BLaER1 (cell line): ENCODE measurements at regions not wholly inside any gene's neighbourhood (a gene's known extent, or its start where the extent isn't known, plus 50 kb on each side); places are given as distances from the start of the nearest gene placed in this dataset.
A peak's percentile ranks its signal among the peaks of the same experiment; 100 is the strongest.

Experiments used
- H3K27ac ChIP-seq: shearing (Covaris generic); formaldehyde crosslinking; 2 replicates; pipeline ENCODE4 v1.8.1; 2022
- H3K27me3 ChIP-seq: shearing (Covaris generic); formaldehyde crosslinking; 2 replicates; pipeline ENCODE4 v1.8.1; 2022
- H3K36me3 ChIP-seq: shearing (Covaris generic); formaldehyde crosslinking; 2 replicates; pipeline ENCODE4 v1.8.1; 2022
- H3K4me1 ChIP-seq: shearing (Covaris generic); formaldehyde crosslinking; 2 replicates; pipeline ENCODE4 v1.8.1; 2022
- H3K4me2 ChIP-seq: shearing (Covaris generic); formaldehyde crosslinking; 2 replicates; pipeline ENCODE4 v1.8.1; 2022
- H3K4me3 ChIP-seq: shearing (Covaris generic); formaldehyde crosslinking; 2 replicates; pipeline ENCODE4 v1.8.1; 2022
- H3K9ac ChIP-seq: shearing (Covaris generic); formaldehyde crosslinking; 2 replicates; pipeline ENCODE4 v1.8.1; 2022
- H3K9me3 ChIP-seq: shearing (Covaris generic); formaldehyde crosslinking; 2 replicates; pipeline ENCODE4 v1.8.1; 2022
- H4K20me1 ChIP-seq: shearing (Covaris generic); formaldehyde crosslinking; 2 replicates; pipeline ENCODE4 v1.8.1; 2022
- Cebpa-rat ChIP-seq: shearing (Covaris generic); IDR thresholded peaks from 2 replicates; pipeline ENCODE4 v1.8.1; 2022

DNA sequence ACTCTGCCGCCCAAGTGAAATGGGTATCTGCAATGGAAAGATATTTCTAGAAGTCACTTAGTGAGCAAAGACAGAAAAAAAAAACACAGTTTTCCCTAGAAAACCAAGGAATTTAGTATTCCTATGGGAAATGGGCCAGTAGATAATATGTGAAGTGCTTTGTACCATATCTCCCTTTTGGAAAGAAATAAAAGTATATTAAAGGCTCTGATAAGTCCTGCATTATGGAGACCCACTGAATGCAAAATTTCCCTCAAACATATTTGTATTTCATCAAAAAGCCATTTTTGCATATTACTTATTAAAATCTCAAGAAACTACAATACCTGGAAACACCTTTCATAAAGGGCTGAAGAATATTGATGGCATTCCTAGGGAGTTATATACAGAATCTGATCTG is 51.6 kb upstream of the DYNLRB2 start:
- Histone ChIP-seq H3K9ac (no peak overlapping the region), H4K20me1 (no peaks in the 10 kb centered on the region), H3K27ac (no peak overlapping the region), H3K4me2 (no peak overlapping the region), H3K9me3 (peaks cover 3% of the 10 kb centered on the region; the same call in 1 of the 2 replicates), H3K27me3 (no peaks in the 10 kb centered on the region), H3K36me3 (no peaks in the 10 kb centered on the region), H3K4me1 (no peaks in the 10 kb centered on the region), H3K4me3 (no peak overlapping the region)
- no peak for TF ChIP-seq Cebpa-rat

DNA sequence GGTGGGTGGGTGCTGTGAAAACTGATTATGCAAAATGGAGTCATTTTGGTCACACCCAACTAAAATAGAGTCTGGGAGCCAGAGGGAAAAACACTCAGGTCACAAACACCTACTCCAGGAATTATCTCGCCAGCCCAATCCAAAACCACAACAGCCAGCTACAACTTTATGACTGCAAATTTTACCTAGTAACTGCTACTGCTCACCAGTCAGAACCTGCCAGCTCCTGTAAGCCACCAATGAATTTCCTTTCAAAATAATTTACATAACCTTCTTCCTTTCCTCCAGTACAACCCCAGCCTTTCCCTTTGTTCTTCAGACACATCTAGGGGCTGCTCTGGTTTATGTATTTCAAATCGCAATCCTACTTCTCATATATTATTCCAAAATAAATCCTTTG is 52.6 kb upstream of the DYNLRB2 start:
- H3K9me3 ChIP-seq = peaks cover 9% of the 10 kb centered on the region
- H3K4me2 ChIP-seq = no peak overlapping the region
- no peaks in the 10 kb centered on the region for H3K27me3 ChIP-seq
- H4K20me1 ChIP-seq = no peaks in the 10 kb centered on the region
- no peak overlapping the region for H3K9ac ChIP-seq
- TF ChIP-seq Cebpa-rat = no peak
- H3K4me1 ChIP-seq = no peaks in the 10 kb centered on the region
- H3K27ac ChIP-seq = no peak overlapping the region
- no peaks in the 10 kb centered on the region for H3K36me3 ChIP-seq
- no peak overlapping the region for H3K4me3 ChIP-seq

DNA sequence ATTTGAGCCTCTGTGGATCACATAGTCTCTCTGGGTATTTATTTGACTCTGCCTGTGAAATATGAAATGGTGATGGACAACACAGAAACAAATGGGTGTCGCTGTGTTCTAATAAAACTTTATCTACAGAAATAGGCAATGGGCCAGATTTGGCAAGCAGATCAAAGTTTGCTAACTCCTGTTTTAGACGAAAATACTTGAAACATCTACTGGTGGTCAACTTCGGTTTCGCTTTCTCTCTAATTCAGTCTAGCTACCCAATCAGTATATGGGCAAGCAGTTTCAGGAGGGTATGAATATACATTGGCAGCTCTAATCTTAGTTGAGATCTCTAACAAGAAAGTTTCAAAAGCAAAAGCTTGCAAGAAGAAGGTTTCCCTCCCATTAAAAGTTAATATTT is 60.1 kb upstream of the DYNLRB2 start:
- Histone ChIP-seq H3K9ac (no peak overlapping the region), H3K4me1 (no peaks in the 10 kb centered on the region), H4K20me1 (no peaks in the 10 kb centered on the region), H3K4me2 (no peak overlapping the region), H3K9me3 (peaks cover 9% of the 10 kb centered on the region), H3K4me3 (no peak overlapping the region), H3K27me3 (no peaks in the 10 kb centered on the region), H3K36me3 (no peaks in the 10 kb centered on the region), H3K27ac (no peak overlapping the region)
- TF ChIP-seq Cebpa-rat = no peak

DNA sequence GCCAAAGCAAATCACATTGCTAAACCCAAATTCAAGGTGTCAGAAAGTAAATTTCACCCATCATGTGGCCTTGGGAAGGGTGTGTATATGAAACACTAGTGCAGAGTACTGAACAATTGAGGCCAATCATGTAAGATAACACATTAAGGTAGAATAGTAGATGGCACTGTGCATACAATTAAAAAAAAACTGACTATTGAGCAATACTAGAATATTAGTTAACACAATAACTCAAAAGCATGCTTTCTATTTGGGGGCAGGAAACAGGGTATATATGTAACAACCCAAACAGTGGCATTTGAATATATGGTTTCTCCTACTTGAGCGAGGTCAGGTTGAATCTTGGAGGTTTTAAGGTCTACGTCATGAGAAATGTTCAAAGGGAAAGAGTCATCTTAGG is 63.0 kb upstream of the DYNLRB2 start:
- no peaks in the 10 kb centered on the region for H3K9me3 ChIP-seq
- no peak overlapping the region for H3K4me2 ChIP-seq
- no peak overlapping the region for H3K4me3 ChIP-seq
- no peaks in the 10 kb centered on the region for H4K20me1 ChIP-seq
- TF ChIP-seq Cebpa-rat = peak; percentile 15; the same call in 1 of the 2 replicates
- H3K4me1 ChIP-seq = no peaks in the 10 kb centered on the region
- no peak overlapping the region for H3K9ac ChIP-seq
- H3K36me3 ChIP-seq = no peaks in the 10 kb centered on the region
- no peaks in the 10 kb centered on the region for H3K27me3 ChIP-seq
- H3K27ac ChIP-seq = no peak overlapping the region

DNA sequence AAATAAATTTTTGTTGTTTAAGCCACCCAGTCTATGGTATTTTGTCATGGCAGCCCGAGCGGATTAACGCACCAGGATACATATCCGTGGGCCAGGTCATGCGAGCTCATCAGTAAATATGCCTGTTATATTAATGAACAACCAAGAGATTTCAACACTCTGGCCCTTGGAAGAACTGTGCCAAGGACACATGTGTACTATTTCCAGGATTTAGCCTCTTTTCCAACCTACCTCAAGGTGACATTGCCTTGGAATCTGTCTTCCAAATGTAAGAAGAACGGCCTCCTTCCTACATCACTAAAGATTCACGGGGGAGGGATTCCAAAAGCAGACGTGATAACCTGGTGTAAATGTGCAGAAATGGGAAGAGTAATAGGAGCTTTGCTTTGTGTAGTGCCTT is 72.8 kb upstream of the DYNLRB2 start:
- H3K9ac ChIP-seq = no peak overlapping the region
- no peaks in the 10 kb centered on the region for H3K27me3 ChIP-seq
- TF ChIP-seq Cebpa-rat = no peak

DNA sequence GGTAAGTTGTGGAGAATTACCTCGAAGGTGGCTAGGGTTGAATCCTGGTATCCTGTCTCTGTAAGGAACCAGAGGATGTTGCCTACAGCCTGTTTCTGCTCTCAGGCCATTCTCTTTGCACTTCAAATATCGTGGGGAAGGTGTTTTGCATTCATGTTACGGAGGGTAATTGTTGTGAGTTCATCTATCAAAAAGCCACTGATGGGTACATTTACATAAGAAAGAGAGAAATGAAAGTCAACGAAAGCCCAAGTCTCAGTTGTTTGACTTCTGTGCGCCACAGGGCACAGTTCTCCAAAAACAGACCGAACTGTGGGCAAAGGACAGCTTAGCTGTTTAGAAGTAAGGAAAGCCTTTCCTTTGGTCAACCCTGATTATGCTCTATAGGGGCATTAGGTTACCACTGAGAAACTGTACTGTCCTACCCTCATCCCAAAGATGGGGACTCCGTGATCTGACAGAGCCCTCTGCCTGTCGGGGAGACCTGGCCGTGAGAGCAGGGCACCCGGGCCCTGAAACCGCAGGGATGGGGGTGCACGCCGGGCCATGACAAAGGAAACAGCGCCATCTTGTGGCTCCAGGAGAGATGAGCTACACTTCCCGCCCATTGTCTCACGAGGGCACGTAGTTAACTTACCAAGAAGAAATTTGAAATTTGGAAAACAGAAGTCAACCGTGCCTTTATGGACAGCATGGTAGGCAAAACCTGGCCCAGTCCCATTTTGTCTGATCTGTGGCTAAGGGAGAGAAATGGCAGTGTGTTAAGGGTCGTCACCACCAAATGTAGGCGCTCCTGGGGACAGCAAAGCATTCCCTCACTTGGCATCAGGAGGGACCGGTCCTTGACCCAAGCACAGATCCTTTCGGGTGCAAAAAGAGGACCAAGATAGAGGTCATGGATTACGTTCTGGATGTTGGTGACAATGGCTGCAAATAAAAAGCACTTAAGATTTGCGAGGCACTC is 74.5 kb upstream of the DYNLRB2 start:
- Histone ChIP-seq H3K36me3 (no peaks in the 10 kb centered on the region), H3K9ac (no peak overlapping the region), H3K9me3 (no peaks in the 10 kb centered on the region), H3K4me3 (no peak overlapping the region), H3K4me1 (no peaks in the 10 kb centered on the region), H4K20me1 (no peaks in the 10 kb centered on the region), H3K4me2 (peak overlapping the region; percentile 23), H3K27ac (no peak overlapping the region), H3K27me3 (no peaks in the 10 kb centered on the region)
- TF ChIP-seq Cebpa-rat = no peak

More for the DNA sequence above, 72.8 kb upstream of the DYNLRB2 start:
- no peaks in the 10 kb centered on the region for H3K4me1 ChIP-seq
- no peaks in the 10 kb centered on the region for H3K9me3 ChIP-seq
- no peak overlapping the region for H3K4me2 ChIP-seq
- no peak overlapping the region for H3K27ac ChIP-seq
- H3K4me3 ChIP-seq = no peak overlapping the region
- H4K20me1 ChIP-seq = no peaks in the 10 kb centered on the region
- no peaks in the 10 kb centered on the region for H3K36me3 ChIP-seq

DNA sequence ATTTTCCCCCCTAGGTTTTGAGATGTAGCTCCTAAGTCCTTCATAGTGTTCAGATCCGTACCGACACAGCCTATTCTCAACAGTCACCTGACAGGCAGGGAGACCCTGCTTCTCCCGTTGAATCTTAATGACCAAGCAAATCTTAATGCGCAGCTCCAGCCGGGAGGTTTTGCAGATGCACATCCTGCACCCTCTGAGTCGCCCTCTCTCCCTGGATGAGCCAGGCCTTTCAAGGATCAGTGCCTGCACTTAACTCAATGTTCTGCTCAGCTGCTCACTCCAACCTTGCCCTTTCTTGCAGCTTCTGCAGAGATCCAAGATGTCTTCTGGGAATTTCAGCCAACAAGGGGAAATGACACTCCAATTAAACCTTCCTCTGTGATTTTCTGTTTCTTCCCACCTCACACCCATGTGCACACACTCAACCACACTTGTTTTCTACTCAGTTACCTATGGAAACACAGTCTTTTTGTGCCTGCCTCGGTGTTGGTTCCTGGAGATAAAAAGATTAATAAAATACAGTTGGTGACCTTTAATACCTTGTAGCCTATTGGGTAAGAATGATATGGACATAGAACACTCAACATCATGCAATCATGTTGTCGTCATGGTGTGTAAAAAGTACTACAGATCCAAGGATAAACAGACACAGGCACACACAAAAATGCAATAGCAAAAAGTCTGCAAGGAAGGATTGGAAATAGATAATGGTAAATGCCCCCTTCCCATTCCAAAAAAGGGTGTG is 76.9 kb upstream of the DYNLRB2 start:
- H3K4me3 ChIP-seq = no peak overlapping the region
- no peaks in the 10 kb centered on the region for H3K4me1 ChIP-seq
- no peak overlapping the region for H3K4me2 ChIP-seq
- no peaks in the 10 kb centered on the region for H4K20me1 ChIP-seq
- no peaks in the 10 kb centered on the region for H3K36me3 ChIP-seq
- no peak overlapping the region for H3K27ac ChIP-seq
- no peaks in the 10 kb centered on the region for H3K9me3 ChIP-seq
- H3K9ac ChIP-seq = no peak overlapping the region
- H3K27me3 ChIP-seq = no peaks in the 10 kb centered on the region
- no peak for TF ChIP-seq Cebpa-rat

DNA sequence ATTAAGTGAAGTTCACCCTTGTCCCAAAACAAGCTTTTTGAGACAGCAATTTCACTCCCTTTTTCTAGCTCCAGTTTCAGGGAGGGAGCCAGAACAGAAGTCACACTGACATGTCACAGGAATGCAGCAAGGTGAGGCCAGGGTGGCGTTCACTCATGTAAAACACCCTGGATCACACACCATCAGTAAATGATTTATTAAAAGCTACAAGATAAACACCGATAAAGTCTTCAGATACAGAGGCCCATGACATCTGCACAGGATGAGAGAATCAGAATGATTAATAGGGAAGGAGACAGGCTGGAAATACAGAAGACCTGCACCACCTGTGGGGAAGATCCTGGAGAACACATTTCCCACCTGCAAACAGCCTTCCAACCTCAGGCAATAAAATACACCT is 77.5 kb upstream of the DYNLRB2 start:
- Histone ChIP-seq H3K4me2 (no peak overlapping the region), H3K27me3 (no peaks in the 10 kb centered on the region), H3K36me3 (no peaks in the 10 kb centered on the region), H3K27ac (no peak overlapping the region), H3K4me1 (no peaks in the 10 kb centered on the region), H3K4me3 (no peak overlapping the region), H3K9me3 (no peaks in the 10 kb centered on the region), H4K20me1 (no peaks in the 10 kb centered on the region), H3K9ac (no peak overlapping the region)
- TF ChIP-seq Cebpa-rat = no peak

DNA sequence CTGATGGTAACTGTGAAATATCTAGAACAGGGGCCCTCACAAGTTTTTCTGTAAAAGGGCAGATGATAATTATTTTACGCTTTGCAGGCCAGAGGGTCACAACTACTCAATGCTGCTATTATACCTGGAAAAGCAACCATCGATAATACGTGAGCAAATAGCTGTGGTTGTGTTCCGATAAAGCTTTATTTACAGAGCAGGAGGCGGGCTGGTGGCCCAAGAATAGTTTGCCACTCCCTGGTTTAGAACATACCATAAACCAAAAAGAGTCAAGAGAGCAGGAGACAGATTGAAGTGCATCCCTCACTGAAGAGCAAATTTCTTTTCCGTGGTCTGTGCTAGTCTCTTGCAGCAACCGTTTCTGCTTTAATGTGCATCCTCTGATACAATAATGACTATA is 77.9 kb upstream of the DYNLRB2 start:
- Histone ChIP-seq H3K27me3 (no peaks in the 10 kb centered on the region), H3K9ac (no peak overlapping the region), H3K27ac (no peak overlapping the region), H3K36me3 (no peaks in the 10 kb centered on the region), H3K9me3 (no peaks in the 10 kb centered on the region), H3K4me1 (no peaks in the 10 kb centered on the region), H3K4me3 (no peak overlapping the region), H3K4me2 (no peak overlapping the region), H4K20me1 (no peaks in the 10 kb centered on the region)
- TF ChIP-seq Cebpa-rat = no peak

DNA sequence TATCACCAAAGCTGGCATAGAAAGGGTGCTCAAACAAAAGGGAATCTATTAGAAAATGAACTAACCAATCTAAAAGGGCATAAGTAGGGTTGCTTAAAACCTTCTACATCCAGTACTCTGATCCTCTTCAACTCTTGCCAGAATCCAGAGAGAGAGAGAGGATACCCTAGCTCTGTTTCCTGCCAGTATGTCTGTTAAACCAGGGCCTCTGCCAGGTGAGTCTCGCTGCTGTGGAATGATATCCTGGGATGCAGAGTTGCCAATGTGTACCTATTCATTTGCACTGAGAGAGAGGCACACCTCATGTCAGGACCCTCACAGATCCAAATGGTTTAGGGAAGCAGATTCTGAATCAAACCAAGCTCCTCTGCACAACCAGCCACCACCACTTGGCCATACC is 79.8 kb upstream of the DYNLRB2 start:
- H3K27ac ChIP-seq = no peak overlapping the region
- H3K27me3 ChIP-seq = no peaks in the 10 kb centered on the region
- H3K9ac ChIP-seq = no peak overlapping the region
- no peak overlapping the region for H3K4me2 ChIP-seq
- no peak for TF ChIP-seq Cebpa-rat
- no peaks in the 10 kb centered on the region for H3K4me1 ChIP-seq
- no peak overlapping the region for H3K4me3 ChIP-seq
- no peaks in the 10 kb centered on the region for H3K9me3 ChIP-seq
- no peaks in the 10 kb centered on the region for H4K20me1 ChIP-seq
- no peaks in the 10 kb centered on the region for H3K36me3 ChIP-seq
